HG03342 (cell line): ENCODE measurements at regions not wholly inside any gene's neighbourhood (a gene's known extent, or its start where the extent isn't known, plus 50 kb on each side); places are given as distances from the start of the nearest gene placed in this dataset.

ENCODE experiments used
- ATAC-seq: cut with Tn5 transposase; IDR thresholded peaks from one replicate; pipeline ENCODE4 v1.9.1; 2021; ENCODE audit warnings: mild to moderate bottlenecking, moderate library complexity; ENCODE audit not compliant: unreplicated experiment

- no peak for ATAC-seq
Measured at GRCh38 chr5:98463222-98463621, 310.2 kb upstream of the RGMB start.

- ATAC-seq = no peak
Measured at GRCh38 chr5:98463676-98464075, 309.8 kb upstream of the RGMB start.

GRCh38 chr5:98464737-98465330, 308.6 kb upstream of the RGMB start:
- peak; percentile 88 for ATAC-seq

GRCh38 chr5:98468188-98468869, 305.1 kb upstream of the RGMB start:
- no peak for ATAC-seq

GRCh38 chr5:98470747-98471146, 302.7 kb upstream of the RGMB start:
- ATAC-seq = no peak

- no peak for ATAC-seq
Measured at GRCh38 chr5:98471458-98471857, 302.0 kb upstream of the RGMB start.

GRCh38 chr5:98474216-98474615, 299.2 kb upstream of the RGMB start:
- ATAC-seq = no peak

- ATAC-seq = no peak
Measured at GRCh38 chr5:98474782-98475181, 298.7 kb upstream of the RGMB start.

GRCh38 chr5:98482321-98483300, 290.9 kb upstream of the RGMB start:
- ATAC-seq = no peak

GRCh38 chr5:98483301-98483685, 290.2 kb upstream of the RGMB start:
- ATAC-seq = no peak

- no peak for ATAC-seq
Measured at GRCh38 chr5:98489021-98489420, 284.4 kb upstream of the RGMB start.

- ATAC-seq = no peak
Measured at GRCh38 chr5:98490348-98490747, 283.1 kb upstream of the RGMB start.

GRCh38 chr5:98492258-98492657, 281.2 kb upstream of the RGMB start:
- ATAC-seq = no peak

- ATAC-seq = no peak
Measured at GRCh38 chr5:98497418-98497817, 276.0 kb upstream of the RGMB start.

GRCh38 chr5:98498028-98498427, 275.4 kb upstream of the RGMB start:
- no peak for ATAC-seq

GRCh38 chr5:98499892-98500291, 273.6 kb upstream of the RGMB start:
- ATAC-seq = no peak

- ATAC-seq = no peak
Measured at GRCh38 chr5:98500811-98501210, 272.7 kb upstream of the RGMB start.

- no peak for ATAC-seq
Measured at GRCh38 chr5:98503616-98504015, 269.8 kb upstream of the RGMB start.

- no peak for ATAC-seq
Measured at GRCh38 chr5:98504505-98504904, 269.0 kb upstream of the RGMB start.

- ATAC-seq = no peak
Measured at GRCh38 chr5:98510143-98510985, 263.1 kb upstream of the RGMB start.

- no peak for ATAC-seq
Measured at GRCh38 chr5:98513380-98513779, 260.1 kb upstream of the RGMB start.
